Mucosa of gallbladder (tissue), 1 donor: ENCODE measurements at regions not wholly inside any gene's neighbourhood (a gene's known extent, or its start where the extent isn't known, plus 50 kb on each side); places are given as distances from the start of the nearest gene placed in this dataset.
"Not testable (repeated sequence)": the region's sequence is repeated elsewhere in the genome, so short reads cannot be mapped to it uniquely, and the experiment has no call there.

Source experiments
- DNase-seq: peaks from one replicate; pipeline ENCODE4 v3.0.0-alpha.2; 2020; ENCODE audit warnings: low spot score
- donor health status: DM: no; HTN: no; CAD: no.

- DNase-seq, result no peak
These were observed 293.3 kb upstream of the GRIA3 start for GRCh38 chrX:122890729-122891128.

GRCh38 chrX:122906726-122907125, 277.4 kb upstream of the GRIA3 start:
- no peak for DNase-seq

GRCh38 chrX:122907375-122907774, 276.7 kb upstream of the GRIA3 start:
- DNase-seq, result no peak

GRCh38 chrX:122910697-122911096, 273.4 kb upstream of the GRIA3 start:
- DNase-seq, result no peak

GRCh38 chrX:122913134-122913533, 270.9 kb upstream of the GRIA3 start:
- no peak for DNase-seq

- DNase-seq, result no peak
These were observed 270.3 kb upstream of the GRIA3 start for GRCh38 chrX:122913764-122914163.

GRCh38 chrX:122914256-122914655, 269.8 kb upstream of the GRIA3 start:
- no peak for DNase-seq

GRCh38 chrX:122934131-122934530, 249.9 kb upstream of the GRIA3 start:
- no peak for DNase-seq

- DNase-seq, result no peak
These were observed 243.9 kb upstream of the GRIA3 start for GRCh38 chrX:122940199-122940598.

GRCh38 chrX:122941806-122942205, 242.3 kb upstream of the GRIA3 start:
- DNase-seq, result no peak

- no peak for DNase-seq
These were observed 240.2 kb upstream of the GRIA3 start for GRCh38 chrX:122943918-122944317.

GRCh38 chrX:122945328-122945727, 238.8 kb upstream of the GRIA3 start:
- DNase-seq, result no peak

GRCh38 chrX:122972604-122973003, 211.5 kb upstream of the GRIA3 start:
- DNase-seq, result no peak

- DNase-seq, result no peak
These were observed 201.6 kb upstream of the GRIA3 start for GRCh38 chrX:122982521-122982920.

- not testable (repeated sequence) for DNase-seq
These were observed 181.2 kb upstream of the GRIA3 start for GRCh38 chrX:123002844-123003243.

GRCh38 chrX:123013141-123013540, 170.9 kb upstream of the GRIA3 start:
- no peak for DNase-seq

- no peak for DNase-seq
These were observed 147.7 kb upstream of the GRIA3 start for GRCh38 chrX:123036401-123036800.

- DNase-seq, result no peak
These were observed 134.9 kb upstream of the GRIA3 start for GRCh38 chrX:123049071-123049625.

- DNase-seq, result no peak
These were observed 123.1 kb upstream of the GRIA3 start for GRCh38 chrX:123060986-123061385.

- DNase-seq, result no peak
These were observed 120.0 kb upstream of the GRIA3 start for GRCh38 chrX:123064053-123064452.

- no peak for DNase-seq
These were observed 111.2 kb upstream of the GRIA3 start for GRCh38 chrX:123072686-123073385.

- no peak for DNase-seq
These were observed 108.0 kb upstream of the GRIA3 start for GRCh38 chrX:123075947-123076561.

GRCh38 chrX:123077631-123078030, 106.4 kb upstream of the GRIA3 start:
- no peak for DNase-seq
